H4 (cell line): ENCODE measurements at regions not wholly inside any gene's neighbourhood (a gene's known extent, or its start where the extent isn't known, plus 50 kb on each side); places are given as distances from the start of the nearest gene placed in this dataset.
"Not testable (repeated sequence)": the region's sequence is repeated elsewhere in the genome, so short reads cannot be mapped to it uniquely, and the experiment has no call there.

Experiments
- DNase-seq: peaks from one replicate; pipeline ENCODE4 v3.0.0-alpha.2; 2015; ENCODE audit warnings: low spot score

- no peak for DNase-seq
These were observed 99.5 kb downstream of the SLC4A3 start for GRCh38 chr2:219726916-219727315.

DNA sequence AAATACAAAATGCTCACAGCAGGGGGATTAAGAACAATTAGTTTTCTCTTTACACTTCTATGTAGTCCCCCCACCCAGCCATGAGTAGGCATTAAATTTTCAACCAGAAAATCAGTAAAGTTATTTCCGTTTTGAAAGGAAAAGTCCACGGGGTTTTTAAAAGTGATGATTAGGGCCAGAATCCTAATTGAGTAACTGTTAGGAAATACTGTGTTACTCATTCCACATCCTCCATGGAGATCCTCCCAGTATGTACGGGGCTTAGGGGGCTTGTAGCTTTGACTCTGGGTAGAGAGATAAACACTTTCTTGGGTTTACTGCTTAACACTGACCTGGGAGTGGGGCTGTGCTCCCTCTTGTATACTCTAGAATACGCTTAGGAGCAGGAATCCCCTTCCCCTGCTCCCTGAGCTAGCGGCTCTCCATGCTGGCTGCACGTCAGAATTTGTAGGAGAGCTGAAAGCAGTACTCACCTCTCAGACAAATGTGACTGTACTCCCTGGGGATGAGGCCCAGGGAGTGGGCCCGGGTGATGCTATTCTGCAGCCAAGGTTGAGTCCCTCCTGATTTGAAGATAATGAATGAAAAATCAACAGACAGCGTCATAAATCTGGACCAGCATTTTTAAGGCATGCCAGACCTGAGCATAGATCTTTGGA is 100.5 kb downstream of the SLC4A3 start:
- DNase-seq: no peak

- no peak for DNase-seq
These were observed 101.6 kb downstream of the SLC4A3 start for GRCh38 chr2:219728991-219729487.

DNA sequence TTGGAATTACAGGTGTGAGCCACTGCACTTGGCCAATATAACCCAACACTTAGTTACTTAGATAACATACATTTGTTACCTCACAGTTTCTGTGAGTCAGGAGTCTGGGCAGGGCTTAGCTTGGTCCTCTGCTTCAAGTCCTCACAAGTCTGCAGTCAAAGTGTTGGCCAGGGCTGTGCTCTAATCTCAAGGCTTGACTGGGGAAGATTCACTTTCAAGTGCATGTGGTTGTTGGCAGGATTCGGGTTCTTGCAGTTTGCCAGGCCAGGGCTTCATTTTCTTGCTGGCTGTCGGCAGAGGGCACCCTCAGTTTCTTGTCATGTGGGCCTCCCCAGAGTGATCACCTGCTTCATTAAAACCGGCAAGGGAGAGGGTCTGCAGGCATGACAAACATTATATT is 103.7 kb downstream of the SLC4A3 start:
- no peak for DNase-seq

GRCh38 chr2:219733106-219733505 is 105.7 kb downstream of the SLC4A3 start:
- no peak for DNase-seq

- DNase-seq: no peak
These were observed 106.3 kb downstream of the SLC4A3 start for GRCh38 chr2:219733746-219734145.

DNA sequence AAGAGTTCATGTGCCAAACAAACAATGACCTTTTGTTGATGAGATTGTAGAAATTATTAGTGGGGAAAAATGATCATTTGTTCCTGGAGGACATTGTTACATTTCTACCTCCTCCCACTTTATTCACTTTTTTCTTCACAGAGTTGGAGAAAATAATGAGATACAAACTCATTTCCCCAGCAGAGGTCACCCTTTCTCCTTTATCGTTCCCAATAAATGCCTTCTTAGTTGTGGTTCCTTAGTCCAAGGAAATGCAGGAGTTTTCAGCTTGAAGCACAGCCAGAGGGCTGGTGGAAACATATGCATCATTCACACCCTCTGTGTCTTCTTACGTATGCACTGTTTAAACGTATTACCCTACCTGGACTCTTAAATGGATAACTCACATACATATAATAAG is 108.8 kb downstream of the SLC4A3 start:
- DNase-seq: peak; percentile 83

- peak; percentile 86 for DNase-seq
These were observed 109.9 kb downstream of the SLC4A3 start for GRCh38 chr2:219737270-219737691.

- peak; percentile 47 for DNase-seq
These were observed 111.6 kb downstream of the SLC4A3 start for GRCh38 chr2:219739066-219739465.

- no peak for DNase-seq
These were observed 112.5 kb downstream of the SLC4A3 start for GRCh38 chr2:219739866-219740440.

GRCh38 chr2:219743548-219743947 is 116.1 kb downstream of the SLC4A3 start:
- no peak for DNase-seq

- DNase-seq: no peak
These were observed 116.6 kb downstream of the SLC4A3 start for GRCh38 chr2:219744066-219744465.

DNA sequence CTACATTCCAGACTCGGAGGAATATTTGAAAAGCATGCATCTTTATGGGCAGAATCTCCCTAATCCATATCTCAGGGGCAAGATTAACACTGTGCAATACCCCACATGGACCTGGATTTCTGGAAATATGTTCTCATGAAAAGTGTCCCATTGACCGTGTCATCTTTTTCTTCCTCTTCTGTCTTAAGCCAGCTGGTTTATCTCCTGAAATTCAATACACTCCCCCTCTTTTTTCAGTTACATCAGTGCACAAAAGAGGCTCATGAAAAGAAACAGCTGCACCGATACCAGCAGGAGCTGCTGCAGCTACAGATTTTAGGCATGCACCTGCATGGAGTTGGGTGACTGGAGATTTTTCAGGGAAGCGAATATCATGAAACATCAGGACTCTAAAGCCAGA is 117.2 kb downstream of the SLC4A3 start:
- no peak for DNase-seq

- DNase-seq: no peak
These were observed 120.2 kb downstream of the SLC4A3 start for GRCh38 chr2:219747637-219748036.

DNA sequence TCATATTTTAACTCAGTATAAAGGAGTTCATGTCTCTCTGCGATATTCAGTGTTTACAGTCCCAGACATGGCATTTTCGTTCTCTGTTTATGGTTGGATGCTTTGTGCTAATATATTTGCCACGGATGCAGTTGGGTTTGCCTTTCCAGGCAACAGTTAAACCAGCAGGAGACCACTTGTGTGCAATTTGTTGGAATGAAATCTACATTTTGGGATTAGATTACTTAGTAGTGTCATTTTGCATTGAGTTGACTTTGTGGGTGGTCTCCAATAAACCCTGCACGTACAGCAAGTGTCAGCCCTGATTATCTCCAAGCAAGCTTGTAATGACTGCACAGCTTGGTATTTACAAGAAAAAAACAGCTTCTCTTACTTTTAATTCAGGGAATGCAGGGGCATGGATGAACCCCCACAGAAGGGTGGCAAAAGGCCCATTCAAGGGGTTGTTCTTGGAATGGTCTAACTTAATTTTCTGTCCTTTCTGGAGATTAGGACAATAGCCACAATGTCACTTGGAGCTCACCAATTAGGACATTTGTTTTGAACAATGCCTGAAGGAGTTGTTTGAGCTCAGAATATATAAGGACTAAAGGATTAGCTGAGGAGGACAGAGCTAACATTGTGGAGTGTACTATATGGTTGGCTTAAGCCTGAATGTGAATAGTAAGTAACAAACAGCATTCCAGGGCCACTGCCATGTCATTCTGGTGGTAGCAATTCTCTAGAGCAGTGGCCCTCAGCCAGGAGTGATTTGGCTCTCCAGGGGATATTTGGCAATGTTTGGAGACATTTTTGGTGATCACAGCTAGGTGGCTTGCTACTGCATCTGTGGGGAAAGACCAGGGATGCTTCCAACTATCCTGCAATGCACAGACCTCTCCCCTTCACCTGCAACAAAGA is 121.5 kb downstream of the SLC4A3 start:
- peak; percentile 14 for DNase-seq

DNA sequence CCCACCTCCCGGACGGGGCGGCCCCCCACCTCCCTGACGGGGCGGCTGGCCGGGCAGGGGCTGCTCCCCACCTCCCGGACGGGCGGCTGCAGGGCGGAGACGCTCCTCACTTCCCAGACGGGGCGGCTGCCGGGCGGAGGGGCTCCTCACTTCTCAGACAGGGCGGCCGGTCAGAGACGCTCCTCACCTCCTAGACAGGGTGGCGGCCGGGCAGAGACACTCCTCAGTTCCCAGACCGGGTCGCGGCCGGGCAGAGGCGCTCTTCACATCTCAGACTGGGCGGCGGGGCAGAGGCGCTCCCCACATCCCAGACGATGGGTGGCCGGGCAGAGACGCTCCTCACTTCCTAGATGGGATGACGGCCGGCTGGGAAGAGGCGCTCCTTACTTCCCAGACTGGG is 123.7 kb downstream of the SLC4A3 start:
- not testable (repeated sequence) for DNase-seq

DNA sequence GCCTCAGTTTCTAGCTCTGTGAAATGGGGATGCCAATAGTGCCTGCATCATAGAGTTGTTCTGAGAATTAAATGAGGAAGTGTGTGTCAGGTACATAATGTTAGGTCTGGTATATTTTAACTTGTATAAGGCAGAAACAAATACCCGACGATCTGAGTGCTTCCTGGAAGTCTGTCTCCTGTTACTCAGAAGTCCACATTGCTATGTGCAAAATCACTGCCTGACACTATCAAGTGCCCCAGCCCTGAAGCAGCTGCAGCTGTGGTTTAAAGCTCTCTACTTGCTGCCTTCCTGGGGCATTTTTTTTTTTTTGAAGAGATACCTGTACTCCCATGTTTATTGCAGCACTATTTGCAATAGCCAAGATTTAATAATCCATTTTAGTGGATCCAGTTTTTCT is 125.3 kb downstream of the SLC4A3 start:
- DNase-seq: no peak

GRCh38 chr2:219758907-219759680 is 131.7 kb downstream of the SLC4A3 start:
- no peak for DNase-seq

GRCh38 chr2:219759801-219760200 is 132.4 kb downstream of the SLC4A3 start:
- no peak for DNase-seq

DNA sequence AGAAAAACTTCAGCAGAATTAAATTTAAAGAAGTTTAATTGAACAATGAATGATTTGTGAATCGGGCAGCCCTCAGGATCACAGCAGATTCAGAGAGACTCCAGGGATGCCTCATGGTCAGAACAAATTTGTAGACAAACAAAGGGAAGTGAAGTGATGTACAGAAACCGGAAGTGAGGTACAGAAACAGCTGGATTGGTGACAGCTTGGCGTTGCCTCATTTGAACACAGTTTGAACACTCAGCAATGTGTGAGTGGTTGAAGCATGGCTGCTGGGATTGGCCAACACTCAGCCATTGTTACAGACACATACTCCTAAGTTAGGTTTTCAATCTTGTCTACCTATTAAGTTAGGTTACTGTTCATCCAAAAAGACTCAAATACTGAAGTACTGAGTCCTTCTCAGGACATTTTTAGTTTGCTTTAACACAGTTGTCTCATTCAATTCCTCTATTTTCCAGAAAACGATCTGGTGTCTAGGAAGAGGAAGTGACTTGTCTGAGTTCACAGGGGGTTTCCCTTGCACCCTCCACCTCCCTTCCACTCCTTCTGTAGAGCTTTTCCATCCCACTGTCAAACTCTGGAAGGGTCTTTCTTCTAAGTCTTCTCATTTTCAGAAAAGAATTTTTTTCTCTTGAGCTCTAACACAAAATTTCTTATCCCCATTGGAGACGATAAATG is 137.9 kb downstream of the SLC4A3 start:
- no peak for DNase-seq

DNA sequence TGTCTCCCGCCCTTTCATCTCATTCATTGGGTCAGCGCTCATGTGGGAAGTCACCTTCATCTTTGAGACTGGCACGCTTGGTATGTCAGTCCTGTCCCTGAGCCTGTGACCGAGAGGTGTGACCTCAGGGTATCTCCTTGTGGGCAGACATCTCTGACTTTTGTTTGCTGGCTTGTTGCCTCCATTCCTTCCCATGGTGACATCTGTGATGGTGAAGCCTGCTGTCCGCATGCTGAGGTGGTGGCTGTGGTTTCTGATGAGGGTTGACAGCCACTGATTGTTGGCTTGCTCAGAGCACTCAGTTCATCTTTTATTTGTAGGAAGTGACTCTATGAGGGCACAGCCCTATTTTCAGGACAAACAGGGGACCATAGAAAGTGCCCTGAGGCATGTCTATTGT is 139.2 kb downstream of the SLC4A3 start:
- DNase-seq: no peak
